ENCODE measurements at regions not wholly inside any gene's neighbourhood (a gene's known extent, or its start where the extent isn't known, plus 50 kb on each side); places are given as distances from the start of the nearest gene placed in this dataset.

DNA sequence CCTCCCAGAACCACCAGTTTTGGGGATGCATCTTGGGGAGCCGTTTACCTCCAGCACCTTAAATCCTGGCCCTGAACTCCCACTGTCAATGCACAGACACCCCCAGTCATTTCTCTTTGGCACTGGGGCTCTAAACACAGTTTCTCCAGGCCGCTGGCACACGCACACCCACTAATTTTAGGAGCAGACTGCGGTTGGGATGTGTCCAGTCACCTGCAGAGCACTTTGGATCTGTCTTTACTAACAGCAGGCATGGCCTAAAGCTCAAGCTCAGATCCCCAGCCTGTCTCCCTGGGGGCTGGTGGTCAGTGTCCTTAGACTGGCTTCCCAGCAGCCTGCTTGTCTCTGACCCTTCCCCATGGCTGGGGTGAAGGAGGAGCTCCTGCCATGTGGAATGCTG is 49.9 kb downstream of the SYNE3 start:
- no peak overlapping the region for H3K9ac ChIP-seq (ENCODE audit: control insufficient read depth, extremely low read depth, insufficient read depth, low read length)
- FAIRE-seq, result no peak
- no peaks in the 10 kb centered on the region for H3K79me2 ChIP-seq (ENCODE audit: control insufficient read depth, insufficient read depth, low read length)
- peaks cover 11% of the 10 kb centered on the region for H4K20me1 ChIP-seq (ENCODE audit: control insufficient read depth, extremely low read depth, insufficient read depth, low read length)
- no peak overlapping the region for H3K27ac ChIP-seq (ENCODE audit: control insufficient read depth, insufficient read depth, low read length)
- no peaks in the 10 kb centered on the region for H3K9me3 ChIP-seq (ENCODE audit: control insufficient read depth, low read depth, low read length)
- no peak for DNase-seq (ENCODE audit: low read depth, low spot score)
- no peak overlapping the region for H2AFZ ChIP-seq (ENCODE audit: control insufficient read depth, low read length)
- H3K4me1 ChIP-seq (ENCODE audit: control insufficient read depth, extremely low read depth, insufficient read depth, low read length), result no peaks in the 10 kb centered on the region
- H3K4me2 ChIP-seq (ENCODE audit: control insufficient read depth, extremely low read depth, insufficient read depth, low read depth, low read length), result no peak overlapping the region
- peaks cover 0 to 4% of the 10 kb centered on the region in 2 experiments for H3K36me3 ChIP-seq (ENCODE audit: control insufficient read depth in 2 of 2, extremely low read depth in 1 of 2, insufficient read depth in 2 of 2, low read length in 2 of 2)
- H3K9me1 ChIP-seq (ENCODE audit: control insufficient read depth, extremely low read depth, insufficient read depth, low read length), result no peaks in the 10 kb centered on the region
- no peak overlapping the region for H3K4me3 ChIP-seq (ENCODE audit: control insufficient read depth in 2 of 3, extremely low read depth in 1 of 3, insufficient read depth in 2 of 3, low read depth in 1 of 3, low read length in 3 of 3)
- TF ChIP-seq EZH2 (IDR thresholded peaks at IDR 0.05; ENCODE audit: low read length), result no peak
- TF ChIP-seq, protein P1, sequence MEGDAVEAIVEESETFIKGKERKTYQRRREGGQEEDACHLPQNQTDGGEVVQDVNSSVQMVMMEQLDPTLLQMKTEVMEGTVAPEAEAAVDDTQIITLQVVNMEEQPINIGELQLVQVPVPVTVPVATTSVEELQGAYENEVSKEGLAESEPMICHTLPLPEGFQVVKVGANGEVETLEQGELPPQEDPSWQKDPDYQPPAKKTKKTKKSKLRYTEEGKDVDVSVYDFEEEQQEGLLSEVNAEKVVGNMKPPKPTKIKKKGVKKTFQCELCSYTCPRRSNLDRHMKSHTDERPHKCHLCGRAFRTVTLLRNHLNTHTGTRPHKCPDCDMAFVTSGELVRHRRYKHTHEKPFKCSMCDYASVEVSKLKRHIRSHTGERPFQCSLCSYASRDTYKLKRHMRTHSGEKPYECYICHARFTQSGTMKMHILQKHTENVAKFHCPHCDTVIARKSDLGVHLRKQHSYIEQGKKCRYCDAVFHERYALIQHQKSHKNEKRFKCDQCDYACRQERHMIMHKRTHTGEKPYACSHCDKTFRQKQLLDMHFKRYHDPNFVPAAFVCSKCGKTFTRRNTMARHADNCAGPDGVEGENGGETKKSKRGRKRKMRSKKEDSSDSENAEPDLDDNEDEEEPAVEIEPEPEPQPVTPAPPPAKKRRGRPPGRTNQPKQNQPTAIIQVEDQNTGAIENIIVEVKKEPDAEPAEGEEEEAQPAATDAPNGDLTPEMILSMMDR (optimal IDR thresholded peaks at IDR 0.05 in 1 of 3, IDR thresholded peaks at IDR 0.05 in 1 of 3, conservative IDR thresholded peaks at IDR 0.05 in 1 of 3; ENCODE audit: extremely low read depth in 1 of 3, insufficient read depth in 2 of 3, low read length in 3 of 3), result no peak
- dilution Hi-C loops (cut with MboI; ENCODE audit: extremely low pct_ligation_motif_present, low sequenced_read_pairs), result no loop called here
- peaks cover 6% of the 10 kb centered on the region for H3K27me3 ChIP-seq (ENCODE audit: control insufficient read depth, extremely low read depth, insufficient read depth, low read length)

DNA sequence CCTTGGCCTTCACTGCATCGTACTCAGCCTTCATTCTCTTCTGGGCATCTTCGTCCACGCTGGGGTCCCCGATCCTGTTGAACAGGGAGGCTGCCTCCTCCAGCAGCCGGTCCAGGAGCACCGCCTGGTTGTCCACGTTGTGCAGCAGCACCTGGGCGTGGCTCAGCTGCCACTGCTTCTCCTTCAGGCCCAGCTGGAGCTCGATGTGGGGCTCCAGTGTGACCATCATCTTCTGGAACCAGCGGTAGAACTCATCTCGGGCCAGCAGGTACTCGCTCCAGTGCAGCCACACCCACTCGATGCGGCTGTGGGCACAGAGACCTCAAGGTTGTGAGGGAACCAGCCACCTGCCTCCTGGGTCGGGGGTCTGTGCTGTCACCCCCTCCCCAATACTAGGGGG is 50.5 kb downstream of the SYNE3 start:
- dilution Hi-C loops (cut with MboI; ENCODE audit: extremely low pct_ligation_motif_present, low sequenced_read_pairs), result no loop called here
- no peak for FAIRE-seq
- Histone ChIP-seq H3K27me3 (ENCODE audit: control insufficient read depth, extremely low read depth, insufficient read depth, low read length) (peaks cover 6% of the 10 kb centered on the region), H2AFZ (ENCODE audit: control insufficient read depth, low read length) (no peak overlapping the region), H3K36me3 (ENCODE audit: control insufficient read depth in 2 of 2, extremely low read depth in 1 of 2, insufficient read depth in 2 of 2, low read length in 2 of 2) (peaks cover 0 to 4% of the 10 kb centered on the region in 2 experiments), H3K9me3 (ENCODE audit: control insufficient read depth, low read depth, low read length) (no peaks in the 10 kb centered on the region), H3K4me1 (ENCODE audit: control insufficient read depth, extremely low read depth, insufficient read depth, low read length) (peaks cover 5% of the 10 kb centered on the region), H3K79me2 (ENCODE audit: control insufficient read depth, insufficient read depth, low read length) (no peaks in the 10 kb centered on the region), H3K4me3 (ENCODE audit: control insufficient read depth in 2 of 3, extremely low read depth in 1 of 3, insufficient read depth in 2 of 3, low read depth in 1 of 3, low read length in 3 of 3) (no peak overlapping the region), H3K9ac (ENCODE audit: control insufficient read depth, extremely low read depth, insufficient read depth, low read length) (no peak overlapping the region), H4K20me1 (ENCODE audit: control insufficient read depth, extremely low read depth, insufficient read depth, low read length) (peaks cover 14% of the 10 kb centered on the region), H3K27ac (ENCODE audit: control insufficient read depth, insufficient read depth, low read length) (no peak overlapping the region), H3K4me2 (ENCODE audit: control insufficient read depth, extremely low read depth, insufficient read depth, low read depth, low read length) (no peak overlapping the region), H3K9me1 (ENCODE audit: control insufficient read depth, extremely low read depth, insufficient read depth, low read length) (no peaks in the 10 kb centered on the region)
- TF ChIP-seq, protein P1 (optimal IDR thresholded peaks at IDR 0.05 in 1 of 3, IDR thresholded peaks at IDR 0.05 in 1 of 3, conservative IDR thresholded peaks at IDR 0.05 in 1 of 3; ENCODE audit: extremely low read depth in 1 of 3, insufficient read depth in 2 of 3, low read length in 3 of 3), result no peak
- no peak for TF ChIP-seq EZH2 (IDR thresholded peaks at IDR 0.05; ENCODE audit: low read length)
- no peak for DNase-seq (ENCODE audit: low read depth, low spot score)

Data from keratinocyte (primary cell).